ENCODE measurements at regions not wholly inside any gene's neighbourhood (a gene's known extent, or its start where the extent isn't known, plus 50 kb on each side); places are given as distances from the start of the nearest gene placed in this dataset.
A peak's percentile ranks its signal among the peaks of the same experiment; 100 is the strongest.
"Not testable (repeated sequence)": the region's sequence is repeated elsewhere in the genome, so short reads cannot be mapped to it uniquely, and the experiment has no call there.

GRCh38 chr12:119931402-119931801, 54.3 kb upstream of the CIT start:
- FAIRE-seq = no peak

GRCh38 chr12:119932921-119933320, 55.8 kb upstream of the CIT start:
- FAIRE-seq (no peak), DNase-seq (ENCODE audit: low spot score in 2 of 2) (no peak)

More at GRCh38 chr12:119931402-119931801, 54.3 kb upstream of the CIT start:
- DNase-seq (ENCODE audit: low spot score in 2 of 2) = no peak

GRCh38 chr12:119934780-119935179, 54.3 kb upstream of the BICDL1 start:
- DNase-seq (ENCODE audit: low spot score in 2 of 2); FAIRE-seq: not testable (repeated sequence)

GRCh38 chr12:119936705-119937311, 52.2 kb upstream of the BICDL1 start:
- DNase-seq (ENCODE audit: low spot score in 2 of 2) = no peak
- FAIRE-seq = no peak

GRCh38 chr12:119938049-119938667, 50.9 kb upstream of the BICDL1 start:
- FAIRE-seq (peak; percentile 77), DNase-seq (ENCODE audit: low spot score in 2 of 2) (peak; percentile 32 to 63)
